A204.1 (cell line): ENCODE measurements at regions not wholly inside any gene's neighbourhood (a gene's known extent, or its start where the extent isn't known, plus 50 kb on each side); places are given as distances from the start of the nearest gene placed in this dataset.

ENCODE experiments used
- FAIRE-seq: peaks from 2 replicates; lab custom pipeline; 2012; peaks lifted over from hg19 to GRCh38; lab: Jason Lieb, UNC

- no peak for FAIRE-seq
Observed at GRCh38 chr2:59969161-59969560, 584.3 kb downstream of the BCL11A start.

DNA sequence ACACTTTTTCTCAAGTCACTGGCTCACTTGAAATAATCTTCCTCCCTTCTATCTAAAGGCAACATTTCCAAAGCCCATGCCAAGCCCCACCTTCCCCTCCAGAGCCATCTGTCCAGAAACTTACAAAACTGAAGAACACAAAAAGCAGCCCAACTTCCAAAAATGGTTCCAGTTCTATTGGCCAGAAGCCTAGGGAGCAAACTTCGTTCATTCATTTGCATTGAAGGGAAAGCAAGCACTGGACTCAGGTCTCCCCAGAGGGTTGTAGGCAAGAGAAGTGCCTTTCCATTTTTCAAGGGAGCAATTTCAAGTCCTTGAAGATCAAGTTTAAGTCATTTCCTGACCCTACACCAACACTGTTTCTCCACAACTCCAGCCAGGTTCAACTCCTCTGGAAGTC lies 585.0 kb downstream of the BCL11A start:
- FAIRE-seq, result no peak

DNA sequence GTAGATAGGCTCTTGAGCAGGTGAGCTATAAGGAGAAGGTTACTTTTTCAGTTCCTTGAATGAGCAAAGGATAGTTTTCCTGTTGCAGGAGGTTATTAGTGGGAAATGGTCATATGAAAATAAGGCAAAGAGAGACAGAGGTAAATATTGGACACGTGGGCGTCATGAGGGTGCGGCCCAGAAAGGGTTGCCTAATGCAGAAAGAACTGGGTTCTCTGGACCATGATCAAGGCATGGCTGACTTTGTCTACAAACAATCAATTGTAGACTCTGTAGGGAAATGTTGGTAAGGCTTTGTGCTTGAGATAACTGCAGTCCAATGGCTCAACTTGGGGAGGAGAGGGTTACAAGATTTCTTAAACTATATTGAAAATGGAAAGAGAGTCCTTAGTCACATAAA lies 585.8 kb downstream of the BCL11A start:
- no peak for FAIRE-seq

GRCh38 chr2:59963157-59963556 lies 590.3 kb downstream of the BCL11A start:
- no peak for FAIRE-seq

DNA sequence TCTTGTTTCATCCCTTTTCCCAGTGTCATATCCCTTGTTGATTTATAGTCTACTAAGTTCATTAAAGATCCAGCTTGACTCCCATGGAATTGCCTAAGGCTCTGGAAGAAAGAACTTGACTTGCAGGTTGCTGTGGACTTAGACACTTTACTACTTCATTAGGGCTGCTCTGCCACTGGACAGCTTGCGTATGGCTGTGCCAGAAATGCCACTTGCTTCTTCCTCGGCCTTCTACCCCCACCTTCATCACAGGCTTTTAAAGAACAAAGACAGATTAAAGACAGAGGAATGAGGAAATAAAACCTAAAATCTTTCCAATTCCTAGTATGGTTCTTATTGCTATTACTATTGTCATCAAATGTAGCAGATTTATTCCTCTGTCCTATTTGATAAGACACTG lies 591.7 kb downstream of the BCL11A start:
- no peak for FAIRE-seq

- no peak for FAIRE-seq
Observed at GRCh38 chr2:59959944-59960343, 593.5 kb downstream of the BCL11A start.

- no peak for FAIRE-seq
Observed at GRCh38 chr2:59957504-59957903, 596.0 kb downstream of the BCL11A start.

GRCh38 chr2:59956981-59957380 lies 596.5 kb downstream of the BCL11A start:
- FAIRE-seq, result no peak

DNA sequence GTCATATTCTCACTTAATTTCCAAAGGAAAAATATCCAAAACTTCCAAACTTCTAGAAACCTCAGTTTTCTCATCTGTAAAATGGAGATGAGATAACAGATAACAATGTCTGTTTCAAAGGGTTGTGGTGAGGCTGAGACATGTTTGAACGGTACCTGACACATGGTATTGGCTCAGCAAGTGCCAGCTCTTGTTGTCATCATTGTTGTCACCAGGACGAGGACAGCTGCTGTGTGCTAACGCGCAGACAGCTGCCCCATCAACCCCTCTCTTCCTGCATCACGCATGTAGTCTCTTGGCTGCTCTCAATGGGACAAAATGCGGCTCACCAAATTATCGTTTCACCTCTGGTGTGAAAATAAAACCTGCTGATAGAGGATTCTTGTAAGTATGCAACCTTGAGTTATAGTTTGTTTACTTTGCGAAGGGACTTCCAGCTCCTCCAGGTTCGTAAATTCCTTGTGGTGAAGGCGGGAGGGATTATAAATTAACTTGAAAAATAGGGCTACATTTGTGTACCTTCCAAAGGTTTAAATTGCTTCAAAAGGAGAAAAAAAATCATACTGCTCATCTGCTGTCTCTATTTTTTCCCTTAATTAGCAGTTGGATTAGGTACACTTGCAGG lies 605.4 kb downstream of the BCL11A start:
- FAIRE-seq, result no peak

GRCh38 chr2:59947209-59947608 lies 606.2 kb downstream of the BCL11A start:
- no peak for FAIRE-seq

DNA sequence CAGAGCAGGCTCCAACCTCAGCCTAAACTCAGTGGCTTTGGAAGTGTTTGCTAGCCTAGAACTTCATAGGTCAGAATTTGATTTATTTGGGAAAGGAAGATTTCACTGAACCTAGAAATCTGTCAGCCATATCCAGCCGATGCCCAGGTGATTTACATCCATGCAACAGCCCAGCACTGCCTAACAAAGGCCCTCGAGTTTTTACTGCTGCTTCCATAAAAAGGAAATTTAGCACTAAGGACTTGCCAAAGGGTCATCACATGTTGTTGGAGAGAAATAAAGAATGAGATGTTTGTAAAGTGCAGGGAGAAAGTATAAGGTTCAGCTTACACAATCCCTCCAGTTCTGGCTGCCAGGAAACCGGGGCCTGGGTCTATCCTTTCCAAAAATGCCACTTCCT lies 614.2 kb downstream of the BCL11A start:
- FAIRE-seq, result no peak

GRCh38 chr2:59938181-59938580 lies 615.3 kb downstream of the BCL11A start:
- no peak for FAIRE-seq

DNA sequence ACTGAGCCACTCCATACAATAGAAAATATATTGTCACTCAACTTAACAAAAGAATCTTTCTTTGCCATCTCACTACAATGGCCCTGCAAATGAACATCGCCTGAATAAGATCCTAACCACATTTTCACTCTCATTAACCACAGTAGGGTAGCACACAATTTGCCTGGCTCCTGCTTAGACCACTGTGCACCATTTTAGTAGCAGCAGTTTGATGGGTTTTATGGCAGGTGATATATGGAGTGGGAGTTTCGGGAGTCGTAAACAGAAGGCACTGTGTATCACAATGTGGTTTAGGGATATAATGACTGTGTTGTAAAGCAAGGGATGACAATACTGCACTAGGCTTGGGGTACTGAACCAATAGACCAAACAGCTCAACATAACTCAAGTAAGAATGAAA lies 617.4 kb downstream of the BCL11A start:
- FAIRE-seq, result no peak

DNA sequence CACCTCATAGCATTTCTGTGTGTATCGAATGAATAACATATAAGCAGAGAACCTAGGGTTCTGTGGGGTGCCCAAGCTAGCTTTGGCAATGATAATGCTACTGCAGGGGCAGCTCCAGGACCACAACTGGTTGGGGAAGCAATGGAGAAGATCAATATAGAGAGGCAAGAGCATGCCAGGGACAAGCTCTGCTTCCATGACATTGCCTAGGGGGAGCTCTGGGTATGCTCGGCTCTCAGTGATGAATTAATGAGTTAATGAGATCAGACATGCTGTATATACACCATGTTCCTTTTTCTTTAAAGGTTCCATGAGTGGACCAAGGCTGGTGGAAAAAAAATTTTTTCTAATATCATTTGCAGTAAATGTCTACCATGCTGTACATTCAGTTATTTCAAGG lies 618.4 kb downstream of the BCL11A start:
- no peak for FAIRE-seq

DNA sequence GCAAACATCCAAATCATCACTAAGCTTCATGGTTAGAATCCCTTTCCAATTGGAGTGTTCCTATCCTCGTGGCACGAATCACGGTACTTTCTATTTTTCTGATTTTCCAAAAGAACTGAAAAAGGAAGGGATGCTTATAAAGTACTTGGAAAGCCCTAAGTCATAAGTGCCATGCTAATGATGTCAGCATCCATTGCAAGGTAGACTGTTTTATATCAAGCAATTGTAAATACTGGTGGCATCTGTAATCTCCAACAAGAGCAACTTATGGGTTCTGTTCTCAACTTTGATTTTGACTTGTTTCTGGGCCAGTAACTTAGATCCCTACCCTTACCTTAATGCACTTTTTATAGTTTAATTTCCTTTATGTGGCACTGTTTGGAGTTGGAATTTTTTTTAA lies 619.5 kb downstream of the BCL11A start:
- FAIRE-seq, result no peak

- FAIRE-seq, result no peak
Observed at GRCh38 chr2:59932341-59932740, 621.1 kb downstream of the BCL11A start.

- no peak for FAIRE-seq
Observed at GRCh38 chr2:59930430-59930829, 623.0 kb downstream of the BCL11A start.

DNA sequence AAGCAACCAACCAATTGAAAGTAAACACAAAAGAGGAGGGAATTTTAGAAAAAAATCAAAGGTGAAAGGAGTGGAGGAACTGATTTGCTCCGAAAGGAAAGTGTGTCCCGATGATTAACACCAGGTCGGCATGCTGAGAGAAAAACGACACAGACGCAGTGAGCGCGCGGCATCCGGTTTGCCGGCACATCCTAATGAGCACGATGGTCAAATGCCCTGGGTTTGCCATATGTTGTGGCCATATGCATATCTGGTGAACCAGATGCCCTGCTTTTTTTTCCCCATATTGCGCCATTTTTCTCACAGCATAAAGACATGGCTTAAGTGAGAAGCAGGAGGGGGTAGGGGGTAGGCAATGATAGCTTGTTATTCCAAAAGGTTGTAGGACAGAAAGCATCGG lies 626.7 kb downstream of the BCL11A start:
- no peak for FAIRE-seq

GRCh38 chr2:59925321-59925720 lies 628.1 kb downstream of the BCL11A start:
- FAIRE-seq, result no peak

- FAIRE-seq, result no peak
Observed at GRCh38 chr2:59924346-59924745, 629.1 kb downstream of the BCL11A start.

DNA sequence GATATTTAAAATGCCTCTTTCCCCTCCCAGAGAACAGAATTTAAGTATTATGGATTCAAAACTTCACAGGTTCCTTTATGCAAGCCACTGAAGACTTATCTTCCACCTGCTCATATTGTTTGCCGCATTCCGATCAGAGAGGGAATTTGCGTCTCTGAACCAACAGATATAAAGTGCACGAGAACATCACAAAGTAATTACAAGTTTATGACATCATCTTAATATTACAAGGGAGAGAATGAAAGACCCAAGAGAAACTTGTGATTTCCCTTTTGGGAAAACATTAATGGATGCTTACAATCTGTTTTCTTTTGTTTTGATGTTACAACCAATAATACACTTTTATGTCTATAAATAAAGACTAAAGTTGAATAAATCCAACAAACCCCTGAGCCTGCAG lies 631.0 kb downstream of the BCL11A start:
- FAIRE-seq, result no peak

- FAIRE-seq, result no peak
Observed at GRCh38 chr2:59921743-59922142, 631.7 kb downstream of the BCL11A start.

GRCh38 chr2:59920961-59921360 lies 632.5 kb downstream of the BCL11A start:
- no peak for FAIRE-seq

GRCh38 chr2:59920307-59920706 lies 633.1 kb downstream of the BCL11A start:
- no peak for FAIRE-seq

- no peak for FAIRE-seq
Observed at GRCh38 chr2:59919579-59919978, 633.9 kb downstream of the BCL11A start.
